NCI-H345 (cell line): ENCODE measurements at regions not wholly inside any gene's neighbourhood (a gene's known extent, or its start where the extent isn't known, plus 50 kb on each side); places are given as distances from the start of the nearest gene placed in this dataset.

Experiments used
- DNase-seq: peaks from one replicate; lab custom pipeline; 2025; lab: John Stamatoyannopoulos, UW

- no peak for DNase-seq
These were observed 256.9 kb upstream of the RGS6 start for GRCh38 chr14:71675126-71675899.

- DNase-seq, result no peak
These were observed 256.3 kb upstream of the RGS6 start for GRCh38 chr14:71675900-71676287.

- no peak for DNase-seq
These were observed 251.4 kb upstream of the RGS6 start for GRCh38 chr14:71680736-71681387.

- no peak for DNase-seq
These were observed 249.9 kb upstream of the RGS6 start for GRCh38 chr14:71682337-71682736.

- no peak for DNase-seq
These were observed 247.9 kb upstream of the RGS6 start for GRCh38 chr14:71684323-71684722.

- no peak for DNase-seq
These were observed 245.6 kb upstream of the RGS6 start for GRCh38 chr14:71686677-71687076.

GRCh38 chr14:71687166-71687831 is 244.9 kb upstream of the RGS6 start:
- no peak for DNase-seq

- no peak for DNase-seq
These were observed 243.7 kb upstream of the RGS6 start for GRCh38 chr14:71688576-71688975.

- DNase-seq, result no peak
These were observed 241.8 kb upstream of the RGS6 start for GRCh38 chr14:71690478-71690877.

GRCh38 chr14:71692496-71692895 is 239.7 kb upstream of the RGS6 start:
- no peak for DNase-seq

- DNase-seq, result no peak
These were observed 238.8 kb upstream of the RGS6 start for GRCh38 chr14:71693381-71693780.

GRCh38 chr14:71694591-71695530 is 237.4 kb upstream of the RGS6 start:
- no peak for DNase-seq

GRCh38 chr14:71695611-71696350 is 236.4 kb upstream of the RGS6 start:
- no peak for DNase-seq

- no peak for DNase-seq
These were observed 234.2 kb upstream of the RGS6 start for GRCh38 chr14:71698027-71698426.

GRCh38 chr14:71698673-71699072 is 233.6 kb upstream of the RGS6 start:
- DNase-seq, result no peak

- DNase-seq, result no peak
These were observed 230.2 kb upstream of the RGS6 start for GRCh38 chr14:71701990-71702389.

- no peak for DNase-seq
These were observed 229.4 kb upstream of the RGS6 start for GRCh38 chr14:71702786-71703185.

- no peak for DNase-seq
These were observed 228.8 kb upstream of the RGS6 start for GRCh38 chr14:71703477-71703876.

- DNase-seq, result no peak
These were observed 228.0 kb upstream of the RGS6 start for GRCh38 chr14:71704210-71704609.

GRCh38 chr14:71705460-71705859 is 226.8 kb upstream of the RGS6 start:
- no peak for DNase-seq

- no peak for DNase-seq
These were observed 223.2 kb upstream of the RGS6 start for GRCh38 chr14:71709076-71709475.
